ENCODE measurements at regions not wholly inside any gene's neighbourhood (a gene's known extent, or its start where the extent isn't known, plus 50 kb on each side); places are given as distances from the start of the nearest gene placed in this dataset.

- no peak overlapping the region for H3K27ac ChIP-seq
- ChIA-PET POLR2A (ENCODE audit: low non-redundant PET) (no interaction called here), CTCF (no interaction called here)
- no peak for DNase-seq (ENCODE audit: low spot score)
- TF ChIP-seq CTCF (conservative IDR thresholded peaks at IDR 0.05; ENCODE audit: low read depth), result no peak
These were observed 1035.7 kb downstream of the ADGRL2 start for GRCh38 chr1:82836213-82836972.

GRCh38 chr1:82830690-82831380 lies 1030.1 kb downstream of the ADGRL2 start:
- no peak for TF ChIP-seq CTCF (conservative IDR thresholded peaks at IDR 0.05; ENCODE audit: low read depth)

GRCh38 chr1:82829527-82829926 lies 1028.8 kb downstream of the ADGRL2 start:
- no peak for TF ChIP-seq CTCF (conservative IDR thresholded peaks at IDR 0.05; ENCODE audit: low read depth)
- ChIA-PET POLR2A (ENCODE audit: low non-redundant PET) (no interaction called here), CTCF (no interaction called here)
- DNase-seq (ENCODE audit: low spot score), result no peak
- no peak overlapping the region for H3K27ac ChIP-seq

More at GRCh38 chr1:82830690-82831380, 1030.1 kb downstream of the ADGRL2 start:
- ChIA-PET CTCF (no interaction called here), POLR2A (ENCODE audit: low non-redundant PET) (no interaction called here)
- no peak overlapping the region for H3K27ac ChIP-seq
- DNase-seq (ENCODE audit: low spot score), result no peak

- ChIA-PET POLR2A (ENCODE audit: low non-redundant PET) (no interaction called here), CTCF (no interaction called here)
- H3K27ac ChIP-seq, result no peak overlapping the region
- TF ChIP-seq CTCF (conservative IDR thresholded peaks at IDR 0.05; ENCODE audit: low read depth), result no peak
- DNase-seq (ENCODE audit: low spot score), result no peak
These were observed 1023.1 kb downstream of the ADGRL2 start for GRCh38 chr1:82823876-82824275.

GRCh38 chr1:82820816-82821215 lies 1020.1 kb downstream of the ADGRL2 start:
- TF ChIP-seq CTCF (conservative IDR thresholded peaks at IDR 0.05; ENCODE audit: low read depth), result no peak
- POLR2A ChIA-PET (ENCODE audit: low non-redundant PET), result no interaction called here
- DNase-seq (ENCODE audit: low spot score), result no peak
- H3K27ac ChIP-seq, result no peak overlapping the region
- CTCF ChIA-PET, result no interaction called here

GRCh38 chr1:82819234-82819633 lies 1018.5 kb downstream of the ADGRL2 start:
- no peak for DNase-seq (ENCODE audit: low spot score)
- POLR2A ChIA-PET (ENCODE audit: low non-redundant PET), result no interaction called here
- no peak for TF ChIP-seq CTCF (conservative IDR thresholded peaks at IDR 0.05; ENCODE audit: low read depth)
- CTCF ChIA-PET, result interaction anchor here (0.7 kb wide), 1 partner anchor 102 kb away, joined by 3 read pairs; no protein-coding TSS in a partner anchor
- no peak overlapping the region for H3K27ac ChIP-seq
